SK-N-MC (cell line): ENCODE measurements at regions not wholly inside any gene's neighbourhood (a gene's known extent, or its start where the extent isn't known, plus 50 kb on each side); places are given as distances from the start of the nearest gene placed in this dataset.

Experiments
- DNase-seq: peaks from one replicate; pipeline ENCODE4 v3.0.0-alpha.2; 2011; ENCODE audit warnings: low read depth, low spot score
- H3K27ac ChIP-seq: fragments of 200-600 bp; sonication (generic); 2 replicates; pipeline ENCODE4 v1.5.1; 2016; ENCODE audit warnings: mixed run types
- H3K36me3 ChIP-seq: fragments of 200-600 bp; sonication (generic); 2 replicates; pipeline ENCODE4 v1.6.1; 2017; ENCODE audit warnings: antibody characterized with exemption, low read length, mixed read lengths; ENCODE audit not compliant: insufficient read depth
- H3K4me3 ChIP-seq: fragments of 200-600 bp; sonication (generic); 2 replicates; pipeline ENCODE4 v1.5.1; 2016
- H3K9ac ChIP-seq: fragments of 200-600 bp; sonication (generic); 2 replicates; pipeline ENCODE4 v1.8.0; 2017; ENCODE audit warnings: mixed run types, mixed read lengths; ENCODE audit not compliant: insufficient read length
- H3K9me3 ChIP-seq: fragments of 200-600 bp; sonication (generic); 2 replicates; pipeline ENCODE4 v1.6.1; 2017; ENCODE audit warnings: low read depth, mild to moderate bottlenecking, antibody characterized with exemption, low read length, moderate library complexity, mixed read lengths
- EZH2 ChIP-seq: fragments of 200-600 bp; sonication (generic); IDR thresholded peaks from one replicate; pipeline ENCODE4 v1.6.1; 2017; ENCODE audit warnings: antibody characterized with exemption
- FOXP2 ChIP-seq: optimal IDR thresholded peaks from 2 replicates; pipeline ENCODE3; 2011; ENCODE audit warnings: mild to moderate bottlenecking, moderate library complexity; ENCODE audit not compliant: insufficient read depth; ENCODE audit errors: extremely low read length, control extremely low read depth
- POLR2AphosphoS5 ChIP-seq: IDR thresholded peaks from 2 replicates; pipeline ENCODE4 v1.6.1; 2012; ENCODE audit warnings: mild to moderate bottlenecking, low read depth, low read length, borderline replicate concordance

DNA sequence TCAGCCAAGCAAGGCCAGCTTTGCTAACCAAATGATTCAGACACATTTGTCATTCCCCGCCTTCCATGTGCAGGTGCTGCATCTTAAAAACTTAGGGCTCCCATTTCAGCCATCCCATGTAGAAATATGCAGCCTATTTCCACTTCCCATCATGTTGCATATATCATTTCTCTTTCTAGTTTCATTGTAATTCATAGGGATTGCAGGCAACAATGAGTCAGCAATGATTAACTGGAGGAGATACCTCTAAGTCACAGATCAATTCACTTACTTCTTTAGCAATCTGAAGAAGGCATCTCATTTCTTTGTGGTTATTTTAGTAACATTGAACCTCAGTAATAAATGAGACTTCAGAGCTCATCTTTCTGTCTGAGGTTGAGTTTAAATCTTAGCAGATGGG lies 276.1 kb upstream of the PKDCC start:
- no peaks in the 10 kb centered on the region for H3K9me3 ChIP-seq
- no peak for DNase-seq
- H3K27ac ChIP-seq, result no peak overlapping the region
- no peak overlapping the region for H3K9ac ChIP-seq
- H3K36me3 ChIP-seq, result no peaks in the 10 kb centered on the region
- H3K4me3 ChIP-seq, result no peak overlapping the region
- TF ChIP-seq POLR2AphosphoS5, result no peak
- TF ChIP-seq FOXP2, result no peak
- no peak for TF ChIP-seq EZH2

DNA sequence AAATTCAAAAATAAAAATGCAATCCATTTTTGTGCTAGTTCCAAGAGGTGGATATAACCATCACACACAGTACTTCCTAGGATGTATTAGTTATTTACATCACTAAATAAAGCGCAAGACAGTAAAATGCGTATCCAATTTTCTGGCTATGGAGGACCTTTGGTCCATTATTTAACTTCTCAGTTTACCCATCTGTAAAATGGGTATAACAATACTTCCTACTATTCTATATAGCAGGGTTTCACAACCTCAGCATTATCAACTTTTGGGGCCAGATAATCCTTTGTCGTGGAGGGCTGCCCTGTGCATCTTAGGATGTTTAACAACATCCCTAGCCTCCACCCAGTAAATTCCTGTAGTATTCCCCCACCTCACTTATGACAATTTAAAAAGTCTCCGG lies 275.1 kb upstream of the PKDCC start:
- Histone ChIP-seq H3K36me3 (no peaks in the 10 kb centered on the region), H3K9me3 (no peaks in the 10 kb centered on the region)
- TF ChIP-seq FOXP2, result no peak
- TF ChIP-seq EZH2, result no peak
- no peak for TF ChIP-seq POLR2AphosphoS5

DNA sequence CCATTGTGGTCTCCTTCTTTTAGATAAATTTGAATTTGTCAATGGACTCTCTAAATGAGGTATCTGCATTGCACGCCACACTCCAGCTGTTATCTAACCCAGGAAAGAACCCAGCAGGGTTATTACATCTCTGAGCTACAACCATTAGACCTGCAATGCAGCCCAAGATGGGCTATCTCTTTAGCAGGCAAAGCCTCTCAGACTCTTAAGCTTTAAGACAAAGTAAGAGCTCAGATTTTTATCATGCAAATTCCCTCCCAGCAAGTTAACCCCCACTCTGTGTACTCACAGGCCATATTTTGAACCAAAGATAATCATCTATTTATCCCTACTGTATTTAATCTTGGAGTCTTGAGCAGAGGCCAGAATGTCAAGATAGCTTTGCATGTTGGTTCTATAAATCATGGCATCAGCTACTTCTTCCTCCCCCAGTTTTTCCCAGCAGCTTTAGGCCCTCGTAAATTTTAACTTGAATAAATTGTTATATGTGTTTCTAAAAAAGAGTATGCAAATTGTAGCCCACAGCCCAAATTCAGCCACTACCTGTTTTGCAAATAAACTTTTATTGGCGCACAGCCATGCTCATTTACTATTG lies 273.7 kb upstream of the PKDCC start:
- no peaks in the 10 kb centered on the region for H3K9me3 ChIP-seq
- TF ChIP-seq FOXP2 (no peak), POLR2AphosphoS5 (no peak), EZH2 (no peak)
- H3K27ac ChIP-seq, result no peak overlapping the region
- no peak overlapping the region for H3K9ac ChIP-seq
- DNase-seq, result no peak
- H3K4me3 ChIP-seq, result no peak overlapping the region
- H3K36me3 ChIP-seq, result no peaks in the 10 kb centered on the region

More for the DNA sequence above, 275.1 kb upstream of the PKDCC start:
- Histone ChIP-seq H3K27ac (no peak overlapping the region), H3K4me3 (no peak overlapping the region), H3K9ac (no peak overlapping the region)
- DNase-seq, result no peak

DNA sequence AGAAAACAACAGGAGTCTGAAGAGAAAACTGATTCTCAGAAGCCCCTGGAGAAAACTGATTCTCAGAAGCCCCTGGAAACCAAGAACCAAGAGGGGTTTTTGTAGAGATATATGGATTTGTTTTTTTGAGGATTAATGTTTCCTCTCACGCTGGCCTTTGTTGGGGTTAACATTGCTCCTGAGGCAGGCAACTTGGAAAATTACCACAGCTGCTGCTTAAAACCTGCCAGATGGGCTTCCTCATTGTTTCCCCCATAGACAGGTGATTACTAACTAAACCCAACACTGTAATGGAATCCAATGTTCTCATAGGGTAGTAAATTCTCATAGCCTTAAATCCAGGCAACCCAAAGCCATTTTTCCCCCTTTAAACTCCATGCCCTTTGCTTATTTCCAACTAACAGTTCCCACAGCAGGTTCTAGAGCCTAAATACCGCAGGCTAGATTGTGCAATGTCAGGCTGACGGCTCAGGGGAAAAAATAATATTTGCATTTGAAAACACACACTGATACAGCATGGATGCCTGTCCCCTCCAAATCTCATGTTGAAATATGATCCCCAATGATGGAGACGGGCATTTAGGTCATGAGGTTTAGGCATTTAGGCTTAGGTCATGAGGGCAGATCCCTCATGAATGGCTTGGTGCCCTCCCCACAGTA lies 272.3 kb upstream of the PKDCC start:
- Histone ChIP-seq H3K9ac (no peak overlapping the region), H3K9me3 (no peaks in the 10 kb centered on the region), H3K36me3 (no peaks in the 10 kb centered on the region), H3K27ac (no peak overlapping the region), H3K4me3 (no peak overlapping the region)
- no peak for DNase-seq
- TF ChIP-seq POLR2AphosphoS5, result no peak
- TF ChIP-seq EZH2, result no peak
- no peak for TF ChIP-seq FOXP2

DNA sequence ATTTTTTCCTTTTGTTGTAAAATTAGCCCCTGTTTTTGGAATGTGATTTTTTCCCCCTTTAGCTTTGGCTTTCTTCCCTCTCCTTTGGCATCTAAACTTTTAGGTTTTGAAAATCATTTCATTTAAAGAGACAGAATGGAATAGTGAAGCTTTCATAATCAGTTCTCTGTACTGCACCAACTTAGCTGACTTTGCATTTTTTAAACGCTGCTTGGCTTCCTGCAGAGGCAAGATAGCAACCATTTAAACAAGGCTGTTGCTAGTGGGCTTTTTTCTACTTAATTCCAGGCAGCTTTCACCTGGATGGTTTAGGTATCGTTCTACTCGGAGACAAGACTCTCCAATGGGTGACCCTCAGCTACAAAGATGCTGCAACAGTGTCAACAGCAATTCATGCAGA lies 267.9 kb upstream of the PKDCC start:
- Histone ChIP-seq H3K4me3 (no peak overlapping the region), H3K9ac (no peak overlapping the region), H3K36me3 (no peaks in the 10 kb centered on the region), H3K9me3 (no peaks in the 10 kb centered on the region), H3K27ac (no peak overlapping the region)
- DNase-seq, result no peak
- no peak for TF ChIP-seq EZH2
- TF ChIP-seq FOXP2, result no peak
- TF ChIP-seq POLR2AphosphoS5, result no peak

DNA sequence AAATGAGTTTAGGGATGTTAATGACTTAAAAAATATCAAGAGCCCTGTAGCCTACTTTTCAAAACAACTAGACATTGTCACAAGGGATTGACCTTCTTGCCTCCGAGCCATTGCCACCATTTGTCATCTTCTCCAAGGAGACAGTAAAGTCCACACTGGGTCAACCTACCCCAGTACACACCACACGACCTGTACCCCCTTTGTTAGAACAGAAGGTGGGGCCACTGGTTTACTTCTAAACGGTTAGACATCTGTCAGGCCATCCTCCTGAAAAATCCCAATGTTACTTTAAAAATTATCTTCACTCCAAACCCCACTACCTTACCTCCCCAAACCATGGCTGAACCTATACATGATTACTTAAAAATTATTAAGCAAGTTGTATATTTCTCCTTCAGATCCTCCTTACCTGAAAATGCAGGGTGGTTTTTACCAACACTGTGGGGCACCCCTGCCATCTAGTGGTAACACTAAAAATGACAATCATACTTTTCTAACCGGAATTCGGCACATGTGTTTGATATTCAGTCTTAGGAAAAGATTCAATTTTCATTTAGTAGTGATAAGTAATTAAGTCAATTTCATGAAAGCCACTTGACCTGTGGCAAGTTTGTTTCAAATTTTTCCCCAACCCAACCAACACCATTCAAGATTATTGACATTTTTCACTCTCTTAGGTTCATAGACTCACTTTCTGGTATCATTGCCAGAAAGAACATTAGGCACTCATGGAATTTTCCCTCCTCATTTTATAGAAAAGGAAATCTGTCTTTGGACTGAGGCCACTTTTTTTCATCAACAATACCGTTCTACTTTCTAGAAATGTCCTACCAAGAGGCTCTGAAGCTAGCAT lies 265.3 kb upstream of the PKDCC start:
- H3K4me3 ChIP-seq, result no peak overlapping the region
- no peaks in the 10 kb centered on the region for H3K36me3 ChIP-seq
- no peak overlapping the region for H3K27ac ChIP-seq
- no peak for DNase-seq
- TF ChIP-seq FOXP2, result no peak
- TF ChIP-seq EZH2, result no peak
- no peak for TF ChIP-seq POLR2AphosphoS5
- no peak overlapping the region for H3K9ac ChIP-seq
- H3K9me3 ChIP-seq, result no peaks in the 10 kb centered on the region

DNA sequence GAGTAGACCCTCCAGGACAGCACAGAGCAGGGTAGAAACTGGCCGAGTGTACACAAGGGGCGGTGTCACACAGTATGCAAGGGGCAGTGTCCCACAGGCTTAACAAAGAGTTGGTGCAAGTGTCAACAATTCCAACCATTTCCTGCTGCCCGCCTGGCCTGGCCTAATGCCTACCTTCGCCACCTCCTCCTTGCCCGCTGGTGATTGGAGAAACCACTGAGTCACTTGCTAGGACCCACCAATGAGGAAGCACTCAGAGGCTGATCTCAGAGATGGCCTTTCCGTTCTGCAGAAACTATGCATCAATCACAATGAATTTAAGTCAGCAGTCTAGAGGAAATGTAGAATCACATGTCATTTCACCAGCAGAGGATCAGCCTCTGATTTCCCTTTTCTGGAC lies 263.3 kb upstream of the PKDCC start:
- H3K27ac ChIP-seq, result no peak overlapping the region
- TF ChIP-seq FOXP2 (no peak), POLR2AphosphoS5 (no peak), EZH2 (no peak)
- H3K9ac ChIP-seq, result no peak overlapping the region
- no peaks in the 10 kb centered on the region for H3K9me3 ChIP-seq
- H3K4me3 ChIP-seq, result no peak overlapping the region
- H3K36me3 ChIP-seq, result no peaks in the 10 kb centered on the region
- no peak for DNase-seq

DNA sequence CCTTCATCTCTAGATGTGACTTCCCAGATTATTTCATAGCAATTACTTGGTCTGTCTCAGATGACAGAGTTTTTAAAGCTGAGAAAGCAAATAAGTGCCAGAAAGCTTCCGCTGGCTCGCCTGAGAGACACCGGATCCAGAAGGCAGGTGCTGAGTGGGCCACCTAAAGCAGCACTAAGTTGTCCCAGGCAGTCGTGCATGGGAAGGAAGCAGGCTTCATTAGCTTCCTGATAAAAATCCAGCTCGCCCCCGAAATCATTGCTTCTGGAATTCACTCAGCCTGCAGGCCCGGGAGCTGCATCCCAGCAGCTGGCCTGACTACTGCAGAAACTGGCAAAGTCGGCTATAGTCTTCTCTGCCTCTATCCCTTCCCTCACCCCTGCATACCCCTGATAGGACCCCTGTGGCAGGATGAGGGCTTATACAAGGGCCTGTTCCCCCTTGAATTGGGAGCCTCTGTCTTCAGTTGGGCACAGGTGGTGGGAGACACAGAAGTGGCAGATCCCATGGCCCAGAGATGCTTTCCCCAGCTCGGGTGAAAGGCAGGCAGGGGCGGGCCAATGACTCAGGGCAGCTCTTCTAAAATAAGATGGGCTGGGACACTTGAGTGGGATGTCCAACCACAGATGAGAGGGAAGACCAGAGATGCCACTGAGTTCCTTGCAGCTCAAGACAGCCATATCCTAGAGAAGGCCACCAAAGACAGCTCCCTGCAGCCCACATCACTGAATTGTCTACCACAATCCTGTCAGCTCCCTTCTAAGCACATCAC lies 262.4 kb upstream of the PKDCC start:
- TF ChIP-seq FOXP2, result no peak
- TF ChIP-seq POLR2AphosphoS5, result no peak
- no peak for TF ChIP-seq EZH2
- DNase-seq, result no peak
- Histone ChIP-seq H3K9ac (no peak overlapping the region), H3K4me3 (no peak overlapping the region), H3K27ac (no peak overlapping the region), H3K9me3 (no peaks in the 10 kb centered on the region), H3K36me3 (no peaks in the 10 kb centered on the region)
